ENCODE measurements at regions not wholly inside any gene's neighbourhood (a gene's known extent, or its start where the extent isn't known, plus 50 kb on each side); places are given as distances from the start of the nearest gene placed in this dataset.

GRCh38 chr12:13890943-13891342 is 90.5 kb downstream of the GRIN2B start:
- no peak for TF ChIP-seq EZH2 (optimal IDR thresholded peaks at IDR 0.05; ENCODE audit: low read depth, low read length)
- TF ChIP-seq CTCF (IDR thresholded peaks at IDR 0.05; ENCODE audit: low read length) = no peak

Measured in MM.1S (cell line).